ENCODE measurements at regions not wholly inside any gene's neighbourhood (a gene's known extent, or its start where the extent isn't known, plus 50 kb on each side); places are given as distances from the start of the nearest gene placed in this dataset.

- DNase-seq (ENCODE audit: low read depth) = no peak
Observed at GRCh38 chr4:163762741-163763140, 268.3 kb downstream of the TMA16 start.

- no peak for DNase-seq (ENCODE audit: low read depth)
Observed at GRCh38 chr4:163764569-163764968, 270.1 kb downstream of the TMA16 start.

GRCh38 chr4:163768014-163768413, 273.5 kb downstream of the TMA16 start:
- DNase-seq (ENCODE audit: low read depth) = no peak

GRCh38 chr4:163772238-163772637, 277.7 kb downstream of the TMA16 start:
- DNase-seq (ENCODE audit: low read depth) = no peak

GRCh38 chr4:163773940-163774339, 279.4 kb downstream of the TMA16 start:
- DNase-seq (ENCODE audit: low read depth) = no peak

- no peak for DNase-seq (ENCODE audit: low read depth)
Observed at GRCh38 chr4:163776957-163777356, 282.5 kb downstream of the TMA16 start.

- DNase-seq (ENCODE audit: low read depth) = no peak
Observed at GRCh38 chr4:163781726-163782125, 287.2 kb downstream of the TMA16 start.

GRCh38 chr4:163790231-163790630, 295.7 kb downstream of the TMA16 start:
- no peak for DNase-seq (ENCODE audit: low read depth)

GRCh38 chr4:163795885-163796284, 301.4 kb downstream of the TMA16 start:
- DNase-seq (ENCODE audit: low read depth) = no peak

GRCh38 chr4:163804001-163804400, 309.5 kb downstream of the TMA16 start:
- no peak for DNase-seq (ENCODE audit: low read depth)

- DNase-seq (ENCODE audit: low read depth) = no peak
Observed at GRCh38 chr4:163806653-163807052, 312.2 kb downstream of the TMA16 start.

- no peak for DNase-seq (ENCODE audit: low read depth)
Observed at GRCh38 chr4:163808011-163808410, 313.5 kb downstream of the TMA16 start.

GRCh38 chr4:163810755-163811154, 316.3 kb downstream of the TMA16 start:
- no peak for DNase-seq (ENCODE audit: low read depth)

- no peak for DNase-seq (ENCODE audit: low read depth)
Observed at GRCh38 chr4:163815776-163816175, 321.3 kb downstream of the TMA16 start.

- no peak for DNase-seq (ENCODE audit: low read depth)
Observed at GRCh38 chr4:163816494-163816893, 322.0 kb downstream of the TMA16 start.

- DNase-seq (ENCODE audit: low read depth) = no peak
Observed at GRCh38 chr4:163818673-163819072, 324.2 kb downstream of the TMA16 start.

- no peak for DNase-seq (ENCODE audit: low read depth)
Observed at GRCh38 chr4:163833669-163834068, 339.2 kb downstream of the TMA16 start.

- no peak for DNase-seq (ENCODE audit: low read depth)
Observed at GRCh38 chr4:163846008-163846407, 351.5 kb downstream of the TMA16 start.

- no peak for DNase-seq (ENCODE audit: low read depth)
Observed at GRCh38 chr4:163852246-163852645, 357.8 kb downstream of the TMA16 start.

GRCh38 chr4:163857903-163858302, 363.4 kb downstream of the TMA16 start:
- no peak for DNase-seq (ENCODE audit: low read depth)

GRCh38 chr4:163858515-163858914, 364.0 kb downstream of the TMA16 start:
- DNase-seq (ENCODE audit: low read depth) = no peak

GRCh38 chr4:163863082-163863481, 368.6 kb downstream of the TMA16 start:
- DNase-seq (ENCODE audit: low read depth) = no peak

- DNase-seq (ENCODE audit: low read depth) = no peak
Observed at GRCh38 chr4:163865010-163865409, 370.5 kb downstream of the TMA16 start.

GRCh38 chr4:163866728-163867315, 372.3 kb downstream of the TMA16 start:
- no peak for DNase-seq (ENCODE audit: low read depth)

GRCh38 chr4:163868445-163868844, 374.0 kb downstream of the TMA16 start:
- DNase-seq (ENCODE audit: low read depth) = no peak
